HepG2 (cell line): ENCODE measurements at regions not wholly inside any gene's neighbourhood (a gene's known extent, or its start where the extent isn't known, plus 50 kb on each side); places are given as distances from the start of the nearest gene placed in this dataset.

ENCODE experiments used
- ATAC-seq: fragments of 200-7000 bp; cut with Tn5 transposase; 3 replicates; pipeline ENCODE4 v1.9.1; 2020; ENCODE audit warnings: mild to moderate bottlenecking, moderate library complexity
- BruUV-seq: library from RNA; stranded (reverse); fragments of 400-500 nt; replicated peaks from 2 replicates; lab custom pipeline; 2021; lab: Mats Ljungman, UMichigan
- CTCF ChIA-PET: fragments of 300-600 bp; formaldehyde crosslinking; extraction: SDS; loops from one replicate; lab custom pipeline; 2021; ENCODE audit warnings: low total read pairs, inconsistent platforms, low intra/inter-chr PET ratio; lab: Yijun Ruan, JAX
- POLR2A ChIA-PET: fragments of 350-600 bp; sonication (Branson Sonifier 250); formaldehyde crosslinking; loops from one replicate; lab custom pipeline; 2020; ENCODE audit warnings: antibody characterized with exemption, inconsistent platforms; lab: Yijun Ruan, JAX
- DNase-seq: peaks from one replicate; pipeline ENCODE4 v3.0.0-alpha.2; 2015; ENCODE audit warnings: low spot score
- FAIRE-seq: peaks from 3 replicates; lab custom pipeline; 2011; peaks lifted over from hg19 to GRCh38; lab: Jason Lieb, UNC
- H2AFZ ChIP-seq: one replicate; pipeline ENCODE4 v1.6.1; 2011; ENCODE audit warnings: low read length, inconsistent platforms
- H3K27ac ChIP-seq: fragments of 300-600 bp; 3 replicates; pipeline ENCODE4 v1.8.0; 2011; ENCODE audit warnings: mixed run types, mild to moderate bottlenecking, mixed read lengths, low read length, inconsistent platforms; ENCODE audit not compliant: insufficient read depth; ENCODE audit errors: extremely low read length
- H3K27me3 ChIP-seq, 2 experiments: fragments of 200-600 bp in 1 of 2; 2 replicates in 1 of 2; 3 replicates in 1 of 2; pipeline versions ENCODE4 v1.6.0 to v1.8.0; 2011; ENCODE audit warnings: low read length in 2 of 2, mild to moderate bottlenecking in 2 of 2, moderate library complexity in 2 of 2, inconsistent platforms in 1 of 2; ENCODE audit not compliant: insufficient read depth in 2 of 2, control insufficient read depth in 1 of 2
- H3K36me3 ChIP-seq, 2 experiments: fragments of 200-600 bp in 1 of 2; replicated peaks in 1 of 2; 2 replicates in 1 of 2; 3 replicates in 1 of 2; pipeline versions ENCODE4 v1.5.1 to v1.8.0; 2011; ENCODE audit warnings: low read length in 2 of 2, inconsistent platforms in 1 of 2; ENCODE audit not compliant: insufficient read depth in 2 of 2, control insufficient read depth in 1 of 2
- H3K4me1 ChIP-seq: 2 replicates; pipeline ENCODE4 v1.5.1; 2012; ENCODE audit warnings: low read length, inconsistent platforms; ENCODE audit not compliant: insufficient read depth
- H3K4me2 ChIP-seq: 2 replicates; pipeline ENCODE4 v1.6.0; 2011; ENCODE audit warnings: low read depth, low read length, inconsistent platforms
- H3K4me3 ChIP-seq, 3 experiments: fragments of 200-600 bp in 1 of 3; sonication (generic), shearing (Covaris generic) in 1 of 3; replicated peaks in 1 of 3; 2 replicates each; pipeline ENCODE4 v1.5.1; 2011 to 2016; ENCODE audit warnings: low read length in 3 of 3, inconsistent platforms in 2 of 3, low read depth in 2 of 3, mild to moderate bottlenecking in 2 of 3, control low read depth in 1 of 3, mixed read lengths in 1 of 3; ENCODE audit not compliant: insufficient read depth in 1 of 3
- H3K79me2 ChIP-seq: one replicate; pipeline ENCODE4 v1.6.1; 2011; ENCODE audit warnings: low read length, inconsistent platforms; ENCODE audit not compliant: insufficient read depth
- H3K9ac ChIP-seq: 2 replicates; pipeline ENCODE4 v1.6.0; 2011; ENCODE audit warnings: mild to moderate bottlenecking, low read depth, low read length, inconsistent platforms; ENCODE audit not compliant: insufficient read depth
- H3K9me3 ChIP-seq: 2 replicates; pipeline ENCODE4 v1.5.1; 2012; ENCODE audit warnings: mild to moderate bottlenecking, low read length
- H4K20me1 ChIP-seq: 2 replicates; pipeline ENCODE4 v1.6.0; 2011; ENCODE audit warnings: inconsistent platforms, mild to moderate bottlenecking, low read length, moderate library complexity; ENCODE audit not compliant: insufficient read depth
- BRCA1 ChIP-seq: sonication (generic); formaldehyde crosslinking; IDR thresholded peaks from 2 replicates; pipeline ENCODE4 v1.4.0; 2020; ENCODE audit warnings: missing genetic modification reagents
- KDM2A ChIP-seq: sonication (generic); formaldehyde crosslinking; IDR thresholded peaks from 2 replicates; pipeline ENCODE4 v1.4.0; 2020; ENCODE audit warnings: low read depth, missing genetic modification reagents, borderline replicate concordance
- MED13 ChIP-seq: sonication (generic); formaldehyde crosslinking; IDR thresholded peaks from 2 replicates; pipeline ENCODE4 v1.5.0; 2020; ENCODE audit warnings: missing genetic modification reagents
- SMYD3 ChIP-seq: sonication (generic); formaldehyde crosslinking; IDR thresholded peaks from 2 replicates; pipeline ENCODE4 v1.8.1; 2023; ENCODE audit warnings: mild to moderate bottlenecking, missing genetic modification reagents
- ZNF619 ChIP-seq: sonication (generic); formaldehyde crosslinking; IDR thresholded peaks from 2 replicates; pipeline ENCODE4 v1.4.0; 2020; ENCODE audit warnings: mild to moderate bottlenecking, missing genetic modification reagents
- ZNF749 ChIP-seq: sonication (generic); formaldehyde crosslinking; IDR thresholded peaks from 2 replicates; pipeline ENCODE4 v1.8.0; 2022; ENCODE audit warnings: mild to moderate bottlenecking, missing genetic modification reagents, moderate library complexity, borderline replicate concordance
- WGBS: methylation state at CpG from one replicate; pipeline ENCODE4 v1.1.6; 2017; ENCODE audit warnings: low lambda C conversion rate; 5-methylcytosine and 5-hydroxymethylcytosine counted together
- in situ Hi-C: cut with HindIII; loops from 2 replicates; pipeline ENCODE4 v1.10.0; 2017; ENCODE audit warnings: low pct_unique_long_range_greater_than_20kb; ENCODE audit not compliant: extremely low pct_ligation_motif_present
- intact Hi-C: fragments of 100-400 bp; cut with micrococcal nuclease; formaldehyde crosslinking; loops from one replicate; pipeline ENCODE4 v1.10.0; 2022; ENCODE audit not compliant: unreplicated experiment
- TF ChIP-seq, protein P1 (sequence below): sonication (generic); formaldehyde crosslinking; IDR thresholded peaks from 2 replicates; pipeline ENCODE4 v1.4.0; 2020; ENCODE audit warnings: missing genetic modification reagents
- TF ChIP-seq, protein P2 (sequence below): IDR thresholded peaks from 2 replicates; pipeline ENCODE4 v1.6.1; 2016; ENCODE audit warnings: mild to moderate bottlenecking
- TF ChIP-seq, protein P3 (sequence below): sonication (generic); formaldehyde crosslinking; IDR thresholded peaks from 2 replicates; pipeline ENCODE4 v1.8.1; 2023; ENCODE audit warnings: missing genetic modification reagents, inconsistent platforms, borderline replicate concordance

DNA sequence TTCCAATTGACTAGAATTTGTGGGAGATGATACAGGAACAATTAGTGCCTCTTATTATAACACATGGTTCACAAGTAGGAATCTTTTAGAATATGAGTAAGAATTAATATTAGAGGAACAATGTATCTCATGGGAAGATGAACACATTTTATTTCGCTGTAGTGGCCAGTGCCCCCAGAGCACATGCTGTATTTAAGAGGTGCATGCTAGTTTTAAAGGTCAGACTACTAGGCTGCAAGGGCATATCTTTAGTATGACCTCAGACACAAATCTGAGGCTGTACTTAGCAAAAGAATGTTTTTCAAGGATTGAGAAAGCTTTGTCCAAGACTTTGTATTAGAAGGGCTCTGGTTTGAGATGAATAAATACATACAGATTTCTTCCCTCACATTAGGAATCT, 586.9 kb downstream of the CCER1 start:
- Histone ChIP-seq H3K27ac (no peak overlapping the region), H3K27me3 (no peaks in the 10 kb centered on the region), H3K4me1 (no peaks in the 10 kb centered on the region), H2AFZ (no peak overlapping the region), H3K9ac (no peak overlapping the region), H4K20me1 (no peaks in the 10 kb centered on the region), H3K79me2 (no peaks in the 10 kb centered on the region), H3K9me3 (peaks cover 14% of the 10 kb centered on the region), H3K4me2 (no peak overlapping the region), H3K4me3 (no peak overlapping the region), H3K36me3 (no peaks in the 10 kb centered on the region)
- 0% methylated on average over 1 of the region's 1 CpG for WGBS
- in situ Hi-C loops: no loop called here
- intact Hi-C loops: no loop called here
- ATAC-seq (no peak), FAIRE-seq (no peak), DNase-seq (no peak)
- CTCF ChIA-PET: no interaction called here
- POLR2A ChIA-PET: no interaction called here
- no peak for TF ChIP-seq ZNF619 (CRISPR knock-in tag)
- no peak for TF ChIP-seq MED13 (CRISPR knock-in tag)
- no peak for TF ChIP-seq ZNF749
- no TSS peak for BruUV-seq

DNA sequence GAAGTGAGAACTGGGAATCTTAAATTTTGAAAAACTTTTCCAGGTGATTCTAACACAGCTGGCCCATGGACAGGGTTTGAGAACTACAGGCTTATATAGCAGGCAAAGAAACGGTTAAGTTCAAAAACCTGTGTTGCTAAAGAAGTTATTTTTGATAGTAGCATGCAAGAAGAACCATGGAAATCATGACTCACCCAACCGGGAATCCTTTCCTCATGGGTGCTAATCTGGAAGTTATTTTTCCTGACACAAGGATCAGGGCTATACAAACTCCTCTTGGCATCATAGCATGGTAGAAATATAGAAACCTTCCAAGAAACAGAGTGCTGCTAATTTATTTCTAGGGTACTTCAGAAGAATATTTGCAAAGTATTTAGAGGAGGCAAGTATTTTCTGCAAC, 588.7 kb downstream of the CCER1 start:
- in situ Hi-C loops: no loop called here

More for the DNA sequence above, 588.7 kb downstream of the CCER1 start:
- Histone ChIP-seq H3K36me3 (no peaks in the 10 kb centered on the region), H4K20me1 (no peaks in the 10 kb centered on the region), H3K4me3 (no peak overlapping the region), H3K4me1 (no peaks in the 10 kb centered on the region), H3K9me3 (peaks cover 12% of the 10 kb centered on the region), H3K79me2 (no peaks in the 10 kb centered on the region), H3K27ac (no peak overlapping the region), H3K27me3 (no peaks in the 10 kb centered on the region), H3K4me2 (no peak overlapping the region), H2AFZ (no peak overlapping the region), H3K9ac (no peak overlapping the region)
- FAIRE-seq (no peak), ATAC-seq (no peak), DNase-seq (no peak)
- intact Hi-C loops: no loop called here
- 3% methylated on average over 2 of the region's 2 CpGs for WGBS
- ChIA-PET POLR2A (no interaction called here), CTCF (no interaction called here)
- BruUV-seq: no TSS peak
- TF ChIP-seq, protein P1, sequence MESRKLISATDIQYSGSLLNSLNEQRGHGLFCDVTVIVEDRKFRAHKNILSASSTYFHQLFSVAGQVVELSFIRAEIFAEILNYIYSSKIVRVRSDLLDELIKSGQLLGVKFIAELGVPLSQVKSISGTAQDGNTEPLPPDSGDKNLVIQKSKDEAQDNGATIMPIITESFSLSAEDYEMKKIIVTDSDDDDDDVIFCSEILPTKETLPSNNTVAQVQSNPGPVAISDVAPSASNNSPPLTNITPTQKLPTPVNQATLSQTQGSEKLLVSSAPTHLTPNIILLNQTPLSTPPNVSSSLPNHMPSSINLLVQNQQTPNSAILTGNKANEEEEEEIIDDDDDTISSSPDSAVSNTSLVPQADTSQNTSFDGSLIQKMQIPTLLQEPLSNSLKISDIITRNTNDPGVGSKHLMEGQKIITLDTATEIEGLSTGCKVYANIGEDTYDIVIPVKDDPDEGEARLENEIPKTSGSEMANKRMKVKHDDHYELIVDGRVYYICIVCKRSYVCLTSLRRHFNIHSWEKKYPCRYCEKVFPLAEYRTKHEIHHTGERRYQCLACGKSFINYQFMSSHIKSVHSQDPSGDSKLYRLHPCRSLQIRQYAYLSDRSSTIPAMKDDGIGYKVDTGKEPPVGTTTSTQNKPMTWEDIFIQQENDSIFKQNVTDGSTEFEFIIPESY: no peak
- TF ChIP-seq SMYD3 (no peak), KDM2A (no peak), BRCA1 (CRISPR knock-in tag) (no peak)
- TF ChIP-seq, protein P2, sequence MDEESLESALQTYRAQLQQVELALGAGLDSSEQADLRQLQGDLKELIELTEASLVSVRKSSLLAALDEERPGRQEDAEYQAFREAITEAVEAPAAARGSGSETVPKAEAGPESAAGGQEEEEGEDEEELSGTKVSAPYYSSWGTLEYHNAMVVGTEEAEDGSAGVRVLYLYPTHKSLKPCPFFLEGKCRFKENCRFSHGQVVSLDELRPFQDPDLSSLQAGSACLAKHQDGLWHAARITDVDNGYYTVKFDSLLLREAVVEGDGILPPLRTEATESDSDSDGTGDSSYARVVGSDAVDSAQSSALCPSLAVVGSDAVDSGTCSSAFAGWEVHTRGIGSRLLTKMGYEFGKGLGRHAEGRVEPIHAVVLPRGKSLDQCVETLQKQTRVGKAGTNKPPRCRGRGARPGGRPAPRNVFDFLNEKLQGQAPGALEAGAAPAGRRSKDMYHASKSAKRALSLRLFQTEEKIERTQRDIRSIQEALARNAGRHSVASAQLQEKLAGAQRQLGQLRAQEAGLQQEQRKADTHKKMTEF (CRISPR knock-in tag): no peak
- TF ChIP-seq, protein P3, sequence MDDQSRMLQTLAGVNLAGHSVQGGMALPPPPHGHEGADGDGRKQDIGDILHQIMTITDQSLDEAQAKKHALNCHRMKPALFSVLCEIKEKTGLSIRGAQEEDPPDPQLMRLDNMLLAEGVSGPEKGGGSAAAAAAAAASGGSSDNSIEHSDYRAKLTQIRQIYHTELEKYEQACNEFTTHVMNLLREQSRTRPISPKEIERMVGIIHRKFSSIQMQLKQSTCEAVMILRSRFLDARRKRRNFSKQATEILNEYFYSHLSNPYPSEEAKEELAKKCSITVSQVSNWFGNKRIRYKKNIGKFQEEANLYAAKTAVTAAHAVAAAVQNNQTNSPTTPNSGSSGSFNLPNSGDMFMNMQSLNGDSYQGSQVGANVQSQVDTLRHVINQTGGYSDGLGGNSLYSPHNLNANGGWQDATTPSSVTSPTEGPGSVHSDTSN: no peak
